ENCODE measurements at regions not wholly inside any gene's neighbourhood (a gene's known extent, or its start where the extent isn't known, plus 50 kb on each side); places are given as distances from the start of the nearest gene placed in this dataset.

GRCh38 chr5:81914696-81915095 is 57.1 kb upstream of the ATG10 start:
- no peak for TF ChIP-seq CTCF (IDR thresholded peaks at IDR 0.05)
- no peak overlapping the region for H3K4me3 Mint-ChIP-seq (ENCODE audit: unreplicated experiment)
- H3K27me3 Mint-ChIP-seq (ENCODE audit: unreplicated experiment), result peaks cover 13% of the 10 kb centered on the region
- H3K4me1 Mint-ChIP-seq (ENCODE audit: unreplicated experiment), result no peaks in the 10 kb centered on the region
- peaks cover 5% of the 10 kb centered on the region for H3K9me3 Mint-ChIP-seq (ENCODE audit: unreplicated experiment)
- no peak overlapping the region for H3K27ac Mint-ChIP-seq (ENCODE audit: unreplicated experiment)
- no peak for DNase-seq (ENCODE audit: extremely low spot score, unreplicated experiment)
- no peaks in the 10 kb centered on the region for H3K36me3 Mint-ChIP-seq (ENCODE audit: unreplicated experiment)

- no peak for DNase-seq (ENCODE audit: extremely low spot score, unreplicated experiment)
- Mint-ChIP-seq H3K4me3 (ENCODE audit: unreplicated experiment) (no peak overlapping the region), H3K27me3 (ENCODE audit: unreplicated experiment) (peaks cover 6% of the 10 kb centered on the region), H3K36me3 (ENCODE audit: unreplicated experiment) (no peaks in the 10 kb centered on the region), H3K4me1 (ENCODE audit: unreplicated experiment) (no peaks in the 10 kb centered on the region), H3K27ac (ENCODE audit: unreplicated experiment) (no peak overlapping the region), H3K9me3 (ENCODE audit: unreplicated experiment) (peaks cover 5% of the 10 kb centered on the region)
- TF ChIP-seq CTCF (IDR thresholded peaks at IDR 0.05), result no peak
Measured at GRCh38 chr5:81912933-81913332, 58.9 kb upstream of the ATG10 start.

- no peak for TF ChIP-seq CTCF (IDR thresholded peaks at IDR 0.05)
- Mint-ChIP-seq H3K4me1 (ENCODE audit: unreplicated experiment) (peaks cover 4% of the 10 kb centered on the region), H3K9me3 (ENCODE audit: unreplicated experiment) (peaks cover 2% of the 10 kb centered on the region)
Measured at GRCh38 chr5:81909677-81910076, 62.1 kb upstream of the ATG10 start.

GRCh38 chr5:81908771-81909170 is 63.1 kb upstream of the ATG10 start:
- Mint-ChIP-seq H3K4me1 (ENCODE audit: unreplicated experiment) (peaks cover 11% of the 10 kb centered on the region), H3K9me3 (ENCODE audit: unreplicated experiment) (no peaks in the 10 kb centered on the region)
- TF ChIP-seq CTCF (IDR thresholded peaks at IDR 0.05), result no peak

More at GRCh38 chr5:81909677-81910076, 62.1 kb upstream of the ATG10 start:
- H3K27ac Mint-ChIP-seq (ENCODE audit: unreplicated experiment), result no peak overlapping the region
- DNase-seq (ENCODE audit: extremely low spot score, unreplicated experiment), result no peak
- H3K27me3 Mint-ChIP-seq (ENCODE audit: unreplicated experiment), result no peaks in the 10 kb centered on the region
- H3K36me3 Mint-ChIP-seq (ENCODE audit: unreplicated experiment), result no peaks in the 10 kb centered on the region
- H3K4me3 Mint-ChIP-seq (ENCODE audit: unreplicated experiment), result no peak overlapping the region

GRCh38 chr5:81908044-81908443 is 63.8 kb upstream of the ATG10 start:
- TF ChIP-seq CTCF (IDR thresholded peaks at IDR 0.05), result no peak

More at GRCh38 chr5:81908771-81909170, 63.1 kb upstream of the ATG10 start:
- no peak overlapping the region for H3K4me3 Mint-ChIP-seq (ENCODE audit: unreplicated experiment)
- H3K36me3 Mint-ChIP-seq (ENCODE audit: unreplicated experiment), result no peaks in the 10 kb centered on the region
- no peak for DNase-seq (ENCODE audit: extremely low spot score, unreplicated experiment)
- no peak overlapping the region for H3K27ac Mint-ChIP-seq (ENCODE audit: unreplicated experiment)
- H3K27me3 Mint-ChIP-seq (ENCODE audit: unreplicated experiment), result no peaks in the 10 kb centered on the region

More at GRCh38 chr5:81908044-81908443, 63.8 kb upstream of the ATG10 start:
- H3K9me3 Mint-ChIP-seq (ENCODE audit: unreplicated experiment), result no peaks in the 10 kb centered on the region
- H3K36me3 Mint-ChIP-seq (ENCODE audit: unreplicated experiment), result no peaks in the 10 kb centered on the region
- no peak for DNase-seq (ENCODE audit: extremely low spot score, unreplicated experiment)
- H3K4me1 Mint-ChIP-seq (ENCODE audit: unreplicated experiment), result peaks cover 11% of the 10 kb centered on the region
- H3K27me3 Mint-ChIP-seq (ENCODE audit: unreplicated experiment), result no peaks in the 10 kb centered on the region
- no peak overlapping the region for H3K4me3 Mint-ChIP-seq (ENCODE audit: unreplicated experiment)
- H3K27ac Mint-ChIP-seq (ENCODE audit: unreplicated experiment), result no peak overlapping the region

Measured in osteocyte (in vitro differentiated cells).